ENCODE measurements at regions not wholly inside any gene's neighbourhood (a gene's known extent, or its start where the extent isn't known, plus 50 kb on each side); places are given as distances from the start of the nearest gene placed in this dataset.

DNA sequence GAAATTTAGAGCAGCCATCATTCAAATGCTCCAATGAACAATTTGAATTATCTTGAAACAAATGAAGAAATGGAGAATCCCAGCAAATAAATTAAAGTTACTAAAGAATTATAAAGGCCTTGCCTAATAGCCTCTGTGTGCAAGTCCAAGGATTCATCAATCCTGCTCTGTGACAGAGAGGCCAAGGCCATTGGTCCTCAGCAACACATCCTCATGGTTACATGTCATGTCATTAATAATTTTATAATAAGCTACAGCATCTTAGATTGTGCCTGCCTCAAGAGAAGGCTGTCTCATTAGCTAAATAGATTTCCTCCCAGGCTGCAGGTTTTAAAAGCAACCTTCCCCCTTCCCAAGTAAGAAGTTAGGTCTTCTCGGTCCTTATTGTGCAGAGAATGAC is 611.6 kb downstream of the FBXO15 start:
- no peak overlapping the region for H3K27ac ChIP-seq (ENCODE audit: low read depth, low read length)
- H3K4me1 Mint-ChIP-seq: peaks cover 7% of the 10 kb centered on the region
- no peaks in the 10 kb centered on the region for H3K9me3 ChIP-seq (ENCODE audit: control insufficient read depth, low read length)
- H3K36me3 ChIP-seq (ENCODE audit: control insufficient read depth, insufficient read depth, low read length): no peaks in the 10 kb centered on the region
- no peaks in the 10 kb centered on the region for H3K9me3 Mint-ChIP-seq
- H3K9ac ChIP-seq (ENCODE audit: extremely low read depth, low read length, poor library complexity, severe bottlenecking): no peak overlapping the region
- TF ChIP-seq, protein P1, sequence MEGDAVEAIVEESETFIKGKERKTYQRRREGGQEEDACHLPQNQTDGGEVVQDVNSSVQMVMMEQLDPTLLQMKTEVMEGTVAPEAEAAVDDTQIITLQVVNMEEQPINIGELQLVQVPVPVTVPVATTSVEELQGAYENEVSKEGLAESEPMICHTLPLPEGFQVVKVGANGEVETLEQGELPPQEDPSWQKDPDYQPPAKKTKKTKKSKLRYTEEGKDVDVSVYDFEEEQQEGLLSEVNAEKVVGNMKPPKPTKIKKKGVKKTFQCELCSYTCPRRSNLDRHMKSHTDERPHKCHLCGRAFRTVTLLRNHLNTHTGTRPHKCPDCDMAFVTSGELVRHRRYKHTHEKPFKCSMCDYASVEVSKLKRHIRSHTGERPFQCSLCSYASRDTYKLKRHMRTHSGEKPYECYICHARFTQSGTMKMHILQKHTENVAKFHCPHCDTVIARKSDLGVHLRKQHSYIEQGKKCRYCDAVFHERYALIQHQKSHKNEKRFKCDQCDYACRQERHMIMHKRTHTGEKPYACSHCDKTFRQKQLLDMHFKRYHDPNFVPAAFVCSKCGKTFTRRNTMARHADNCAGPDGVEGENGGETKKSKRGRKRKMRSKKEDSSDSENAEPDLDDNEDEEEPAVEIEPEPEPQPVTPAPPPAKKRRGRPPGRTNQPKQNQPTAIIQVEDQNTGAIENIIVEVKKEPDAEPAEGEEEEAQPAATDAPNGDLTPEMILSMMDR (conservative IDR thresholded peaks at IDR 0.05): no peak
- no peak overlapping the region for H3K27ac Mint-ChIP-seq
- no peak for DNase-seq
- H3K27me3 Mint-ChIP-seq (ENCODE audit: insufficient read depth): no peaks in the 10 kb centered on the region
- no peak overlapping the region for H3K4me3 Mint-ChIP-seq
- 0% methylated on average over 1 of the region's 1 CpG for WGBS, 2 experiments (ENCODE audit: insufficient coverage in 1 of 2, insufficient read length in 1 of 2)
- no peaks in the 10 kb centered on the region for H3K4me1 ChIP-seq (ENCODE audit: control insufficient read depth, insufficient read depth, low read length)
- H3K4me3 ChIP-seq (ENCODE audit: low read length): no peak overlapping the region
- H3K27me3 ChIP-seq (ENCODE audit: control insufficient read depth, insufficient read depth, low read length, poor library complexity, severe bottlenecking): no peaks in the 10 kb centered on the region
- no peaks in the 10 kb centered on the region for H3K36me3 Mint-ChIP-seq (ENCODE audit: low read depth)

DNA sequence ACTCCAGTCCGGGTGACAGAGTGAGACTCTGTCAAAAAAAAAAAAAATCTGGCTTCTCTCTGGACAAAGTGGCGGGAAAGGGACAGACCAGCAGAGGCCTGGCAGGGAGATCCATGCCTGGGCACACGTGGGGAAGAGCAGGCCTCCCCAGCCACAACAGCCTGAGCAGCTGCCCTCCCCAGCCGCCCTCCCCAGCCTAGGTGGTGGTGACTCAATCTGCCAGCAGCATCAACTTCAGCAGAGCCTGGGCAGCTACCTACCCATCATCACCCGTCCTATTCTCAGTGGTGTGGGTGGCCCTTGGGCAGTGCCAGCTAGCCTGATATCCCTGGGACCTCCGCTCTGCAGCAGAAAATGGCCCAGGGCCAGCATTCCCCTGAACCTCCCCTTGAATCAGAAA is 612.4 kb downstream of the FBXO15 start:
- Mint-ChIP-seq H3K27ac (no peak overlapping the region), H3K4me3 (no peak overlapping the region), H3K36me3 (ENCODE audit: low read depth) (no peaks in the 10 kb centered on the region), H3K9me3 (no peaks in the 10 kb centered on the region), H3K27me3 (ENCODE audit: insufficient read depth) (no peaks in the 10 kb centered on the region), H3K4me1 (peaks cover 7% of the 10 kb centered on the region)
- H3K4me1 ChIP-seq (ENCODE audit: control insufficient read depth, insufficient read depth, low read length): no peaks in the 10 kb centered on the region
- 92 to 100% methylated on average over 2 to 6 of the region's 6 CpGs for WGBS, 2 experiments (ENCODE audit: insufficient coverage in 1 of 2, insufficient read length in 1 of 2)
- no peak overlapping the region for H3K9ac ChIP-seq (ENCODE audit: extremely low read depth, low read length, poor library complexity, severe bottlenecking)
- no peak overlapping the region for H3K4me3 ChIP-seq (ENCODE audit: low read length)
- H3K27me3 ChIP-seq (ENCODE audit: control insufficient read depth, insufficient read depth, low read length, poor library complexity, severe bottlenecking): no peaks in the 10 kb centered on the region
- DNase-seq: no peak
- no peaks in the 10 kb centered on the region for H3K9me3 ChIP-seq (ENCODE audit: control insufficient read depth, low read length)
- TF ChIP-seq, protein P1 (conservative IDR thresholded peaks at IDR 0.05): no peak
- H3K36me3 ChIP-seq (ENCODE audit: control insufficient read depth, insufficient read depth, low read length): no peaks in the 10 kb centered on the region
- H3K27ac ChIP-seq (ENCODE audit: low read depth, low read length): no peak overlapping the region

DNA sequence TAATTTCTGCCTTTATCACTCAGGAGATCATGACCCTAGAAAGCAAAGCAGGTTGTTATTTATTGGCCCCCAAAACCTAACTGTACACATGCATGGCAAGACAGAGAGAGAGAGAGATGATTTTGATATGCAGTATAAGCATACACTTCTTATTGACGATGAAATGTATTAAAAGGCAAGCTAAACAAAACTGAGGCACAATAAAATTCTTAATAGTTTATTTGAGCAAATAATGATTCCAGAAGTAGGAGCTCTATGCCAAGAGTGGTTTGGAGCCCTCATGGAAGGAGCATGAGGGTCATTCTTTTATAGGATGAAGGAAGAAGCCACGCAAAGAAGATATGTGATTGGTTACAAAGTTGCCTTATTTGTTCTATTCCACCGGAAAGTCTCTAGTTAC is 616.0 kb downstream of the FBXO15 start:
- Mint-ChIP-seq H3K4me3 (no peak overlapping the region), H3K36me3 (ENCODE audit: low read depth) (no peaks in the 10 kb centered on the region), H3K27me3 (ENCODE audit: insufficient read depth) (no peaks in the 10 kb centered on the region), H3K4me1 (peaks cover 7% of the 10 kb centered on the region), H3K9me3 (no peaks in the 10 kb centered on the region), H3K27ac (no peak overlapping the region)
- no peak overlapping the region for H3K27ac ChIP-seq (ENCODE audit: low read depth, low read length)
- DNase-seq: no peak
- H3K9ac ChIP-seq (ENCODE audit: extremely low read depth, low read length, poor library complexity, severe bottlenecking): no peak overlapping the region
- H3K4me1 ChIP-seq (ENCODE audit: control insufficient read depth, insufficient read depth, low read length): no peaks in the 10 kb centered on the region
- no peaks in the 10 kb centered on the region for H3K9me3 ChIP-seq (ENCODE audit: control insufficient read depth, low read length)
- H3K36me3 ChIP-seq (ENCODE audit: control insufficient read depth, insufficient read depth, low read length): no peaks in the 10 kb centered on the region
- no peak overlapping the region for H3K4me3 ChIP-seq (ENCODE audit: low read length)
- 93 to 100% methylated on average over 3 of the region's 3 CpGs for WGBS, 2 experiments (ENCODE audit: insufficient coverage in 1 of 2, insufficient read length in 1 of 2)
- H3K27me3 ChIP-seq (ENCODE audit: control insufficient read depth, insufficient read depth, low read length, poor library complexity, severe bottlenecking): no peaks in the 10 kb centered on the region
- TF ChIP-seq, protein P1 (conservative IDR thresholded peaks at IDR 0.05): no peak
